Left cardiac atrium (tissue), 4 donors: ENCODE measurements at regions not wholly inside any gene's neighbourhood (a gene's known extent, or its start where the extent isn't known, plus 50 kb on each side); places are given as distances from the start of the nearest gene placed in this dataset.
"Not testable (repeated sequence)": the region's sequence is repeated elsewhere in the genome, so short reads cannot be mapped to it uniquely, and the experiment has no call there.

ENCODE experiments used
- ATAC-seq, 2 donors: fragments of 200-7000 bp; cut with Tn5 transposase; one replicate each; pipeline ENCODE4 v1.9.1; 2020; ENCODE audit warnings: mild to moderate bottlenecking in 2 of 2, moderate library complexity in 2 of 2
- DNase-seq: peaks from one replicate; pipeline ENCODE4 v3.0.0-alpha.2; 2020
- intact Hi-C, 2 donors: fragments of 100-400 bp; cut with DNase I; formaldehyde crosslinking; loops; one replicate each; pipeline versions ENCODE4 v1.14.1 to v1.15.1; 2022 to 2023
- donor health status: DM: no; HTN: yes; CAD: no.
- donor health status: DM: no; HTN: yes; CAD: no; lungs with severe emphysema.
- donor health status: DM: yes; HTN: yes; CAD: no.
- donor health status: Dilated cardiomyopathy.

- no peak for DNase-seq
- ATAC-seq = no peak
- intact Hi-C loops = no loop called here
These were observed 842.2 kb upstream of the AMELY start for GRCh38 chrY:7753711-7754110.

GRCh38 chrY:7746781-7747180, 835.2 kb upstream of the AMELY start:
- ATAC-seq (no peak), DNase-seq (no peak)
- intact Hi-C loops = no loop called here

GRCh38 chrY:7745581-7745901, 834.0 kb upstream of the AMELY start:
- intact Hi-C loops = no loop called here
- no peak for DNase-seq
- no peak for ATAC-seq

- no peak for DNase-seq
- intact Hi-C loops = no loop called here
- ATAC-seq = no peak
These were observed 833.4 kb upstream of the AMELY start for GRCh38 chrY:7744691-7745580.

GRCh38 chrY:7736847-7737365, 825.4 kb upstream of the AMELY start:
- DNase-seq (no peak), ATAC-seq (no peak)
- intact Hi-C loops = no loop called here

GRCh38 chrY:7731651-7732050, 820.1 kb upstream of the AMELY start:
- intact Hi-C loops = no loop called here
- ATAC-seq (no peak), DNase-seq (no peak)

- intact Hi-C loops = no loop called here
- no peak for ATAC-seq
These were observed 819.1 kb upstream of the AMELY start for GRCh38 chrY:7730664-7731063.

GRCh38 chrY:7730071-7730470, 818.5 kb upstream of the AMELY start:
- intact Hi-C loops = no loop called here
- DNase-seq = no peak
- no peak for ATAC-seq

More at GRCh38 chrY:7730664-7731063, 819.1 kb upstream of the AMELY start:
- DNase-seq = no peak

- intact Hi-C loops = no loop called here
- ATAC-seq (peak in 1 of 2 donors; percentile 52), DNase-seq (no peak)
These were observed 817.9 kb upstream of the AMELY start for GRCh38 chrY:7729318-7730011.

- ATAC-seq = no peak
- intact Hi-C loops = no loop called here
- no peak for DNase-seq
These were observed 817.4 kb upstream of the AMELY start for GRCh38 chrY:7728935-7729317.

- ATAC-seq (no peak), DNase-seq (no peak)
- intact Hi-C loops = no loop called here
These were observed 814.4 kb upstream of the AMELY start for GRCh38 chrY:7725791-7726460.

- ATAC-seq (peak in 1 of 2 donors; percentile 57), DNase-seq (no peak)
- intact Hi-C loops = no loop called here
These were observed 812.6 kb upstream of the AMELY start for GRCh38 chrY:7723991-7724632.

- intact Hi-C loops = no loop called here
- no peak for ATAC-seq
- DNase-seq = no peak
These were observed 811.6 kb upstream of the AMELY start for GRCh38 chrY:7723127-7723526.

- ATAC-seq (peak in 1 of 2 donors; percentile 25), DNase-seq (no peak)
- intact Hi-C loops = no loop called here
These were observed 811.0 kb upstream of the AMELY start for GRCh38 chrY:7722566-7722965.

- intact Hi-C loops = no loop called here
- DNase-seq = no peak
- no peak for ATAC-seq
These were observed 809.4 kb upstream of the AMELY start for GRCh38 chrY:7720974-7721373.

GRCh38 chrY:7719271-7719670, 807.7 kb upstream of the AMELY start:
- DNase-seq = no peak
- peak in 1 of 2 donors; percentile 85 for ATAC-seq
- intact Hi-C loops = no loop called here

GRCh38 chrY:7718626-7719025, 807.1 kb upstream of the AMELY start:
- peak in 1 of 2 donors; percentile 34 for ATAC-seq
- intact Hi-C loops = no loop called here
- DNase-seq = no peak

GRCh38 chrY:7718126-7718525, 806.6 kb upstream of the AMELY start:
- intact Hi-C loops = no loop called here
- ATAC-seq = no peak
- no peak for DNase-seq

- intact Hi-C loops = no loop called here
- DNase-seq (no peak), ATAC-seq (peak in 1 of 2 donors; percentile 64)
These were observed 802.9 kb upstream of the AMELY start for GRCh38 chrY:7714426-7714825.

GRCh38 chrY:7713738-7714137, 802.2 kb upstream of the AMELY start:
- DNase-seq, ATAC-seq, intact Hi-C loops: not testable (repeated sequence)
